Colonic mucosa (tissue), 4 donors: ENCODE measurements at regions not wholly inside any gene's neighbourhood (a gene's known extent, or its start where the extent isn't known, plus 50 kb on each side); places are given as distances from the start of the nearest gene placed in this dataset.
"Not testable (repeated sequence)": the region's sequence is repeated elsewhere in the genome, so short reads cannot be mapped to it uniquely, and the experiment has no call there.

Experiments used
- DNase-seq: peaks from one replicate; pipeline ENCODE4 v3.0.0-alpha.2; 2020
- H3K27ac ChIP-seq: fragments of 200-600 bp; one replicate; pipeline ENCODE4 v1.8.0; 2021
- H3K27me3 ChIP-seq: fragments of 200-600 bp; one replicate; pipeline ENCODE4 v1.8.0; 2021
- H3K36me3 ChIP-seq: fragments of 200-600 bp; one replicate; pipeline ENCODE4 v1.8.0; 2021
- H3K4me1 ChIP-seq: fragments of 200-600 bp; one replicate; pipeline ENCODE4 v1.8.0; 2021; ENCODE audit warnings: mild to moderate bottlenecking
- H3K4me3 ChIP-seq: fragments of 200-600 bp; one replicate; pipeline ENCODE4 v1.8.0; 2021
- H3K9ac ChIP-seq, 2 donors: one replicate each; pipeline ENCODE4 v1.7.0; 2013; ENCODE audit warnings: control low read depth in 2 of 2, low read depth in 2 of 2, low read length in 2 of 2
- H3K9me3 ChIP-seq: fragments of 200-600 bp; one replicate; pipeline ENCODE4 v1.8.0; 2021
- intact Hi-C: fragments of 100-400 bp; cut with DNase I; formaldehyde crosslinking; loops from one replicate; pipeline ENCODE4 v1.14.1; 2022
- TF ChIP-seq, protein P1 (sequence below): fragments of 200-600 bp; IDR thresholded peaks from one replicate; pipeline ENCODE4 v1.8.0; 2022; ENCODE audit warnings: antibody characterized with exemption, mild to moderate bottlenecking
- donor health status: healthy.
- donor health status: DM: no; HTN: no; CAD: no.
- donor health status: DM: no; HTN: no; CAD: no.

DNA sequence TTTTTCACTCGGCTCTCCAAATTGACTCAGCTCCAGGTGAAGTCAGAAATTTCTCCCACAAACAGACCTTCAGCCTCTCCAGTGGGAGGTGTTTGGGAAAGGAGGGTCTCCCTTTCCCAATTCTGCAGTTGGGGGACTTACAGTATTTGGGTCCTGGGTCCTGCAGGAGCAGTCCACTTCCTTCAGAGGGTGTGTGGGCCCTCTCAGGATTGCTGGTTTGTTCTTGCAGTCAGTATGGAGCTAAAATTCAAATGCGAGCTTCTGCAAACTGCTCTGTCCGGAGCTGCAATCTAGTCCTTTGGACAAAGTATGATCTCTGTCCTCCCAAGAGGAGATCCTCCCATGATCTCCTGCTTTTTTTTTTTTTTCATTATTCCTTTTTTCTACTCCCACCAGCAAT is 87.9 kb upstream of the MSTN start:
- no peak overlapping the region for H3K4me3 ChIP-seq
- no peaks in the 10 kb centered on the region for H3K4me1 ChIP-seq
- TF ChIP-seq, protein P1, sequence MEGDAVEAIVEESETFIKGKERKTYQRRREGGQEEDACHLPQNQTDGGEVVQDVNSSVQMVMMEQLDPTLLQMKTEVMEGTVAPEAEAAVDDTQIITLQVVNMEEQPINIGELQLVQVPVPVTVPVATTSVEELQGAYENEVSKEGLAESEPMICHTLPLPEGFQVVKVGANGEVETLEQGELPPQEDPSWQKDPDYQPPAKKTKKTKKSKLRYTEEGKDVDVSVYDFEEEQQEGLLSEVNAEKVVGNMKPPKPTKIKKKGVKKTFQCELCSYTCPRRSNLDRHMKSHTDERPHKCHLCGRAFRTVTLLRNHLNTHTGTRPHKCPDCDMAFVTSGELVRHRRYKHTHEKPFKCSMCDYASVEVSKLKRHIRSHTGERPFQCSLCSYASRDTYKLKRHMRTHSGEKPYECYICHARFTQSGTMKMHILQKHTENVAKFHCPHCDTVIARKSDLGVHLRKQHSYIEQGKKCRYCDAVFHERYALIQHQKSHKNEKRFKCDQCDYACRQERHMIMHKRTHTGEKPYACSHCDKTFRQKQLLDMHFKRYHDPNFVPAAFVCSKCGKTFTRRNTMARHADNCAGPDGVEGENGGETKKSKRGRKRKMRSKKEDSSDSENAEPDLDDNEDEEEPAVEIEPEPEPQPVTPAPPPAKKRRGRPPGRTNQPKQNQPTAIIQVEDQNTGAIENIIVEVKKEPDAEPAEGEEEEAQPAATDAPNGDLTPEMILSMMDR: no peak

DNA sequence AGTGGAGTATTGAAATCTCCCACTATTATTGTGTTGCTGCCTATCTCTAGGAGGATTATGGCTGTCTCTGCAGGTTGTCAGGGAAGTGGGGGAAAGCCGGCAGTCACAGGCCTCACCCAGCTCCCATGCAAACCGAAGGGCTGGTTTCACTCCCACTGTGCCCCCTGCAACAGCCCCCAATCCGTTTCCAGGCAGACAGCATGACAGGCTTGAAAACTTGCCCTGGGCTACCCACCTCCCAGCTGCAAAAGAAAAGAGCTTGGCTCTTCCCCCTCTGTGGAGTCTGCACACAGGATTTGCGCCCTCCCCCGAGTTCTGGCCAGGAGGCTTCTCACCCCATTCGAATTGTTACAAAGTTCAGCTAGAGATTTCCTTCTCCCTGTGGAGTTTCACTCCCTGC is 87.4 kb upstream of the MSTN start:
- Histone ChIP-seq H3K9me3 (no peaks in the 10 kb centered on the region), H3K27ac (no peak overlapping the region), H3K36me3 (no peaks in the 10 kb centered on the region), H3K4me3 (no peak overlapping the region), H3K9ac (no peak overlapping the region), H3K4me1 (no peaks in the 10 kb centered on the region), H3K27me3 (no peaks in the 10 kb centered on the region)
- TF ChIP-seq, protein P1: no peak
- DNase-seq: no peak
- intact Hi-C loops: no loop called here

More for the DNA sequence above, 87.9 kb upstream of the MSTN start:
- Histone ChIP-seq H3K36me3 (no peaks in the 10 kb centered on the region), H3K27ac (no peak overlapping the region), H3K9me3 (no peaks in the 10 kb centered on the region), H3K27me3 (no peaks in the 10 kb centered on the region), H3K9ac (no peak overlapping the region)
- intact Hi-C loops: no loop called here
- DNase-seq: no peak

DNA sequence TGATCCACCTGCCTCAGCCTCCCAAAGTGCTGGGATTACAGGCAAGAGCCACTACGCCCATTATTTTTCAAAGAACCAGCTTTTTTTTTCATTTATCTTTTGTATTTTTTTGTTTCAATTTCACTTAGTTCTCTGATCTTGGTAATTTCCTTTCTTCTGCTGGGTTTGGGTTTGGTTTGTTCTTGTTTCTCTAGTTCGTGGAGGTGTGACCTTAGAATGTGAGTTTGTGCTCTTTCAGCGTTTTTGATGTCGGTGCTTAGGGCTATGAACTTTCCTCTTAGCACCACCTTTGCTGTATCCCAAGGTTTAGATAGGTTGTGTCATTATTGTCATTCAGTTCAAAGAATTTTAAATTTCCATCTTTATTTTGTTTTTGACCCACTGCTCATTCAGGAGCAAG is 86.7 kb upstream of the MSTN start:
- no peaks in the 10 kb centered on the region for H3K27me3 ChIP-seq
- TF ChIP-seq, protein P1: no peak
- H3K4me1 ChIP-seq: no peaks in the 10 kb centered on the region
- no peak overlapping the region for H3K4me3 ChIP-seq
- H3K36me3 ChIP-seq: no peaks in the 10 kb centered on the region
- intact Hi-C loops: no loop called here
- no peak for DNase-seq
- H3K27ac ChIP-seq: no peak overlapping the region
- no peak overlapping the region for H3K9ac ChIP-seq
- H3K9me3 ChIP-seq: no peaks in the 10 kb centered on the region

DNA sequence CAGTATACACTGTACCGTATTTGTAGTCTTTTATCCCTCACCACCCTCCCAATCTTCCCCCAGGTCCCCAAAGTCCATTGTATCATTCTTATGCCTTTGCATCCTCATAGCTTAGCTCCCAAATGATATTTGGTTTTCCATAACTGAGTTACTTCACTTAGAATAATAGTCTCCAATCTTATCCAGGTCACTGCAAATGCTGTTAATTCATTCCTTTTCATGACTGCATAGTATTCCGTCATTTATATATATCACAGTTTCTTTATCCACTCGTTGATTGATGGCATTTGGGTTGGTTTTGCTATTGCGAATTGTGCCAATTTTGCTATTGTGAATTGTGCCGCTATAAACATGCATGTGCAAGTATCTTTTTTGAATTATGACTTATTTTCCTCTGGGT is 83.6 kb upstream of the MSTN start:
- H3K9ac ChIP-seq, intact Hi-C loops, H3K27me3 ChIP-seq: not testable (repeated sequence)

DNA sequence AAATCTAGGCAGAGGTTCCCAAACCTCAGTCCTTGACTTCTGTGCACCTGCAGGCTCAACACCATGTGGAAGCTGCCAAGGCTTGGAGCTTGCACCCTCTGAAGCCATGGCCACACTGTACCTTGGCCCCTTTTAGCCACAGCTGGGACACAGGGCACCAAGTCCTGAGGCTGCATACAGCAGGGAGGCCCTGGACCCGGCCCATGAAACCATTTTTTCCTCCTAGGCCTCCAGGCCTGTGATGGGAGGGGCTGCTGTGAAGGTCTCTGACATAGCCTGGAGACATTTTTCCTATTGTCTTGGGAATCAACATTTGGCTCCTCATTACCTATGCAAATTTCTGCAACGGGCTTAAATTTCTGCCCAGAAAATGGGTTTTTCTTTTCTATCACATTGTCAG is 77.9 kb upstream of the MSTN start:
- H3K9ac ChIP-seq, H3K4me1 ChIP-seq, H3K4me3 ChIP-seq, H3K27me3 ChIP-seq, DNase-seq, H3K9me3 ChIP-seq, H3K36me3 ChIP-seq, H3K27ac ChIP-seq, intact Hi-C loops: not testable (repeated sequence)

More for the DNA sequence above, 83.6 kb upstream of the MSTN start:
- H3K4me1 ChIP-seq, H3K4me3 ChIP-seq, H3K9me3 ChIP-seq, DNase-seq, H3K36me3 ChIP-seq, H3K27ac ChIP-seq: not testable (repeated sequence)

DNA sequence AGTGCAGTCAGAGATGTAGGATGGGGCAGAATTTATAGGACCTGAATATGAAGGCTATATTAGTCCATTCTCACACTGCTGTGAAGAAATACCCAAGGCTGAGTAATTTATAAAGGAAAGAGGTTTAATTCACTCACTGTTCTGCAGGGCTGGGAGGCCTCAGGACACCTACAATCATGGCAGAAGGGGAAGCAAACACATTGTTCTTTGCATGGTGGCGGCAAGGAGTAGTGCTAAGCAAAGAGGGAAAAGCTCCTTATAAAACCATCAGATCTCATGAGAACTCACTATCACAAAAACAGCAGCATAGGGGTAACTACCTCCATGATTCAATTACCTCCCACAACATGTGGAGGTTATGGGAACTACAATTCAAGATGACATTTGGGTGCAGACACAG is 76.8 kb upstream of the MSTN start:
- no peak overlapping the region for H3K9ac ChIP-seq
- no peaks in the 10 kb centered on the region for H3K4me1 ChIP-seq
- no peak overlapping the region for H3K27ac ChIP-seq
- no peaks in the 10 kb centered on the region for H3K36me3 ChIP-seq
- no peaks in the 10 kb centered on the region for H3K9me3 ChIP-seq
- H3K27me3 ChIP-seq: no peaks in the 10 kb centered on the region
- TF ChIP-seq, protein P1: no peak
- intact Hi-C loops: no loop called here
- H3K4me3 ChIP-seq: no peak overlapping the region
- DNase-seq: no peak

DNA sequence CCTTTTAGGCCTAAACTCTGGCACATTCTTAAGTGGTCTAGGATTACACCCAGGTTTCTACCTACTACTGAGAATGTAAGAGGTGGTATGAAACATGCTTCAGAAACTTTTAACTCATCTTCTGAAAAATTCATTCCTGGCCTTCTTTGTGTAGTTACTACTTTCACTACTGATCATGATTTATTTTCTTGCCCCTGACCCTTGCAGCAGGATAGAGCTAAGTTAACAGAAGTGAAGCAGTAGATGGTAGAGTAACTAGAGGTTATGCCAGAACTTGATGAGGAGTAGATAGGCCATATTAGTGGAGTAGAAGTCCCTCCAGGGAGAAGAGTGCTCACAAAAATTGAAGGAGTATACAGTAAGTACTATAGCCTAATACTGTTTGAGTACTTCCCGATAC is 75.5 kb upstream of the MSTN start:
- Histone ChIP-seq H3K9me3 (no peaks in the 10 kb centered on the region), H3K4me1 (no peaks in the 10 kb centered on the region), H3K9ac (no peak overlapping the region), H3K27ac (no peak overlapping the region), H3K36me3 (no peaks in the 10 kb centered on the region), H3K27me3 (no peaks in the 10 kb centered on the region), H3K4me3 (no peak overlapping the region)
- intact Hi-C loops: no loop called here
- TF ChIP-seq, protein P1: no peak
- DNase-seq: no peak
